ENCODE measurements at regions not wholly inside any gene's neighbourhood (a gene's known extent, or its start where the extent isn't known, plus 50 kb on each side); places are given as distances from the start of the nearest gene placed in this dataset.

DNA sequence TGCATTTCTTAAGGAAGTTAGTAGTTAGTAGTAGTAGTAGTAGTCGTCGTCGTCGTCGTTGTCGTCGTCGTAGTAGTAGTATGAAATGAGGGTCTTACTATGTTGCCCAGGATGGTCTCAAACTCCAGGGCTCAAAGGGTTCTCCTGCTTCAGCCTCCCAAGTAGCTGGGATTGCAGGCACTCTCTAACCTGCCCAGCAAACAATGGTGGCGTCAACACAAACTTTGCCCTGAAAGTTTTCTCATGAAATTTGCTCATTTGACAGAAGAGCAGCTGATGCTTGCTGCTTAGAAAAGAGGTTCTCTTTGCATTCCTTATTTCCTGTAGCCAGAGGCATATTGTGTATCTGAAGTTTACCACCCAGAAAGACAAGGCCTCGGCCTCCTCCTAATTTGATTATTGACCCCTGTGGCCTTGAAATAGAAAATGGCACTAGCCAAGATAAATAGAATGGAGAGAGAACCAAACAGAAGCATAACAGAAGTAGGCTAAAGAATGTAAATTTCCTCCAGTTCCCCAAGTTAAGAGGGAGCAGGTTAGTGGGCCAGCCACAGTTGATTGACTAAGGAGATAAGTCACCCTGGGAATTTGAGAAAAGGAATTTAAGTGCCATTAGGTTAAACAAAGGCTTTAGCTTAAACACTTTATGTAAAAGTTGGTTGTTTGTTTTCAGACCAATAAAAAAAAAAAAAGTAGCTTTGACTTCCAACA is 166.2 kb upstream of the ROBO2 start:
- no peak for DNase-seq (ENCODE audit: low read depth)

- DNase-seq (ENCODE audit: low read depth): no peak
These were observed 159.9 kb upstream of the ROBO2 start for GRCh38 chr3:76879959-76880358.

GRCh38 chr3:76886761-76887500 is 153.0 kb upstream of the ROBO2 start:
- no peak for DNase-seq (ENCODE audit: low read depth)

- DNase-seq (ENCODE audit: low read depth): no peak
These were observed 151.0 kb upstream of the ROBO2 start for GRCh38 chr3:76888856-76889255.

- DNase-seq (ENCODE audit: low read depth): no peak
These were observed 150.0 kb upstream of the ROBO2 start for GRCh38 chr3:76889911-76890310.

DNA sequence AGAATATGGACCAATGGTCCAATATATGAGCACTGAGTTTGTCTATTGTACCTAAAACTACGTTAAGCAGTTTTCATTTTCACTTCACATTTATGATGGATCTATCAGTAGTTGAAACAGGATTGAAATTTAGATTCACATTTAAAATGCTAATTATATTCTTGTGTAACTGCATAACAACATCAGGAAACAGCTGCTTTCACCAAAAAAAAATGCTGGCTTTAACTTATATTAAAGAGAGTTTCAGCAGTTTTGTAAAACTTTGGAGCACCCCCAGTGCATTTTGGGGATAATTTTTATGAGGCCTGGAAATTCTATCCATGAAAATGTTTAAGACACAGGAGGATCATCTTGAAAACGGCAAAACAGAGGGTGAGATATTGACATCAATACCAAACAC is 142.8 kb upstream of the ROBO2 start:
- DNase-seq (ENCODE audit: low read depth): no peak

DNA sequence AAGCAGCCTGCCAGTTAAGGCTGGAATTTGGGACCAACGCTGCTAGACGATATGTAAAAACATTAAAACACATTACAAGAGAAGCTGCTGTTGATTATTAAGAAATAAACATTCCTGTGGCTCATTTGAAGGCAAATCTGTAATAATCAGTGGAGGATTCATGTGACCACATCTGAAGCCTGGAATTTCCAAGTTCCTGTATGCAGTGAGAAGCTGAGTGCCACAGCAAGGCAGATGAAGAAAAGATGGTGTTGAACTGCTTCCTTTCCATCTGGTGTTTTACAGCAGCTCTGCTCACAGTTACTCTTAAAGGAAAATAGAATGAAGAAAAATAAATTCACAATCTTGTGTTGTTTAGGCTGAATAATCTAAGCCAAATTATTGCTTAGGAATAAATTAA is 139.3 kb upstream of the ROBO2 start:
- DNase-seq (ENCODE audit: low read depth): no peak

GRCh38 chr3:76908156-76908555 is 131.7 kb upstream of the ROBO2 start:
- DNase-seq (ENCODE audit: low read depth): no peak

GRCh38 chr3:76912841-76913383 is 127.0 kb upstream of the ROBO2 start:
- DNase-seq (ENCODE audit: low read depth): no peak

DNA sequence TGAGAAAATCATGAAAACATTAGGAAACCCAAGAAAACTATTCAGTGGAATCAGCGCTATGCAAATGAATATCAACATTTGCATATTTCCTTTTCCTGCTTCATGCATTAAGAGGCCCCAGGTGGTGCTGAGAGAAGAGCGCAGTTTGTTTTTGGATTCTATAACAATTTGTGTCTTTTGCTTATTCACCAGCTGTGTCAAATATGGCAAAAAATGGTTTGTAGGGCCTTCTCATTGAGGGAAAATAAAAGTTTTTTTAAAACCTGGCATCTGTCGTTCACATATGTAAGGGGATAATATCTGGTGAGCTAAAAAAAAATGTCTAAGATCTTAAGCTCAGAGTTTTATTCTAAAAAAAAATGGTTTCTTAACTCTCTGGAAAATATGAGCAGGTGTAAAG is 122.5 kb upstream of the ROBO2 start:
- DNase-seq (ENCODE audit: low read depth): no peak

DNA sequence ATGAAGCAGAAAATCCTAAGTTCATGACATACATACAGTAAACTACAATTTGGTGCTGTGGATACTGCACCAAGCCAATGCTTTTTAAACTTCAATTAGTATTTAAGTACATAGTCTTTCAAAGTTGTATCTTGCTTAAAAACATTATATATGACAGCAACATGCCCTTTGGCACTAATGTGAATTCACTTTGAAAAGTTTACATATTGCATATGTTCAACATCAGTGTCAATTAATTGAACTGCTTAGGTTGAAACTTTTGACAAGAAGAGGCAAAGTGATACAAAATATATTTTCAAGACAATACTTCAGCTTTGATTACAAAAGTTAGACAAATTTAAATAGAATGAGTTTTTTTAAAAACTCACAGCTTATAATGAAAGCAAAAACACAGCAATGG is 119.4 kb upstream of the ROBO2 start:
- DNase-seq (ENCODE audit: low read depth): no peak

- no peak for DNase-seq (ENCODE audit: low read depth)
These were observed 116.4 kb upstream of the ROBO2 start for GRCh38 chr3:76923485-76923884.

- no peak for DNase-seq (ENCODE audit: low read depth)
These were observed 109.2 kb upstream of the ROBO2 start for GRCh38 chr3:76930712-76931111.

DNA sequence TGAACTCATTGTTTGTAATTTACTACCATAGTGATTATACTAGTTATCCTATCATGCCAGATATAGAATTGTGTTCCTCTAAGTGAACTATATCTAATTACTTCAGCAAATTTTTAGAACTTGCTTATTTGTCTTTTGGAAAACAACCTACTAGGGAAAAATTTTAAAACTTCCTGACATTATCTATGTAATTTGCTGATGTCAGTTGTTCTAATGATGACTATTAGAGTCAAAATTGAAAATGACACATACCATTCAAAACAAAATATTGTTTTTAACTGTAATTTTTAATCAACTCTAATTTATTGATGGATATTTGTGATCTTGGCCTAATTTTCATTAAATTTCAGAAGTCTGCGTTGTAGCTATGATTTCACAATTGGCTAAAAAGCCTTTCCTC is 106.7 kb upstream of the ROBO2 start:
- DNase-seq (ENCODE audit: low read depth): no peak

DNA sequence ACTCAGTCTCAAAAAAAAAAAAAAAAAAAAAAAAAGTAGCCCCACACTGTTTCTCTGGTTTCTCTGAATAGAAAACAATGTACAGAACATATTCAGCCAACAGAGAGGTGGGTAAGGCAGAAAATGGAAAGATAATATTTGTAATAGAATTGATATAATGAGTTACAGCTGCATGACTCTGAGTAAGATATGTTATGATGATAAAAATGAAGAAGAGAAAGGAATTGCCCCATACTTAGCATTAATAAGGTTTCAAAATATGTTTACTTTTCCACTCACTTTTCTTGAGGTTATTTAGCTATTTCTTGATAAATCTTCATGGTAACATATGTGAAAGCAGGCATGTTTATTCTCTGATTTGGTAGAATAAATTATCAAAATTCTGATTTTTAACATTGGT is 100.9 kb upstream of the ROBO2 start:
- no peak for DNase-seq (ENCODE audit: low read depth)

DNA sequence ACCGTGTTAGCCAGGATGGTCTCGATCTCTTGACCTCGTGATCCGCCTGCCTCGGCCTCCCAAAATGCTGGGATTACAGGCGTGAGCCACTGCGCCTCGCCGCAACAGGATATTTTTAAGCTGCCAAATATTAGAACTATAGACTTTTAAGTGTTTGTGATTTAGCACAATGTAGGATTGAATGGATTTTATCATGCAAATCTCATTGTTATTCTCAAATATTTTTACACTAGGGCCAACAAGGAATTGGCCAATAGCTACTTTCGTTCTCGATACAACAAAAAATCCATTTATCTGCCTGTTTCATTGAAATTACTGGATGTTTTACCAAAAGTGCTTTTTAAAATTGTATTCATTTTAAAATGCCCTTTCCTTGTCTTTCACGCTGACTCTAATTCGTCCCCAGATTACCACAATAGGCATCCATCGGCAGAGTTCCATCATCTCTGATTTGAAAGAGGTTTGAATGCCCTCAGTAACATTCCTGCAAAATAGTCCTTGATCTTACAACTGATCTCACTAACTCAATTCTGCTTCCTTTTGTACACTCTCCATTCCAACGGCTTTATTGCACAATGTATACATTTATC is 99.6 kb upstream of the ROBO2 start:
- no peak for DNase-seq (ENCODE audit: low read depth)

- no peak for DNase-seq (ENCODE audit: low read depth)
These were observed 98.5 kb upstream of the ROBO2 start for GRCh38 chr3:76941376-76941775.

- no peak for DNase-seq (ENCODE audit: low read depth)
These were observed 97.8 kb upstream of the ROBO2 start for GRCh38 chr3:76942101-76942500.

DNA sequence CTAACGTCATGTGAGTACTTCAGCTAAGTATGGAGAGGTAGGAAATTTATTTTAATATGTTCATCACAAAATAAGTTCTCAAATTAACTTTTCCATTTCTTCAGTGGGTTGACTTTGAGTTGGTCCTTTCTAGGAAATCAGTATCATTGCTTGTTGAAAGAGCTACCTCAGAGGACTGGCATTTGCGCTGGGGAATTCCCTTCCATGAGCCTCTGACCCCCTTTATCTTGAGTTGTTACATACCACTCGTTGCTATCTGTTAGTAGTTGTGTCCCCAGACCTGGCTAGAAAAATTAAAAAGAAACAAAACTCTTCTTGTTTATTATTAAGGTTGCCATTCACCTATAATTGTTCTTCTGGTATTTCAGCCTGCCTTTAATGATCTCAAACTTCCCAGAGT is 96.8 kb upstream of the ROBO2 start:
- DNase-seq (ENCODE audit: low read depth): no peak

- DNase-seq (ENCODE audit: low read depth): no peak
These were observed 96.2 kb upstream of the ROBO2 start for GRCh38 chr3:76943671-76944070.

DNA sequence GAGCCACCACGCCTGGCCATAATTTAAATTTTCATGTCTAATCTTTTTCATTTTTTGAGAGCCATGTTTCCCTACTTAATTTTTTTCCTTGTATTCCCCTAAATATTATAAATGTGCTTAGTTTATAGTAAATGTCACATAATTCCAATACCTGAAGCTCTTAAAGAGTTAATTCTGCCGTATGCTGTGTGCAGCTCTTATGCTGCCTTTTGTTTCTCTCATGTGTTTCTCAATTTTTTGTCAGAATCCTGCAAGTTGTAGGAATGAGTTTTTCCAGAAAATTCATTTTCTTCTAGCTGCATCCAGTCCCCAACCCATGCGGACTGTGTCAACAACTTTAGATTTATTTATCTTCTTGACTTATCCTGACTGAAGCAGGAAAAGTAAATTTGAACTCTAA is 90.9 kb upstream of the ROBO2 start:
- DNase-seq (ENCODE audit: low read depth): no peak

GRCh38 chr3:76949462-76949861 is 90.4 kb upstream of the ROBO2 start:
- DNase-seq (ENCODE audit: low read depth): no peak

- DNase-seq (ENCODE audit: low read depth): no peak
These were observed 89.3 kb upstream of the ROBO2 start for GRCh38 chr3:76950590-76950989.
